Skeletal muscle tissue (tissue), 3 donors: ENCODE measurements at regions not wholly inside any gene's neighbourhood (a gene's known extent, or its start where the extent isn't known, plus 50 kb on each side); places are given as distances from the start of the nearest gene placed in this dataset.
A peak's percentile ranks its signal among the peaks of the same experiment; 100 is the strongest.

Experiments
- H3K27ac ChIP-seq: one replicate; pipeline ENCODE4 v1.7.0; 2013; ENCODE audit warnings: mild to moderate bottlenecking, low read depth, low read length, inconsistent platforms
- H3K27me3 ChIP-seq, 3 donors: one replicate each; pipeline ENCODE4 v1.7.0; 2013; ENCODE audit warnings: low read length in 3 of 3; ENCODE audit not compliant: control insufficient read depth in 3 of 3, insufficient read depth in 3 of 3
- H3K36me3 ChIP-seq, 3 donors: one replicate each; pipeline ENCODE4 v1.7.0; 2013; ENCODE audit warnings: low read length in 3 of 3; ENCODE audit not compliant: control insufficient read depth in 3 of 3, insufficient read depth in 3 of 3
- H3K4me1 ChIP-seq, 3 donors: one replicate each; pipeline ENCODE4 v1.7.0; 2013; ENCODE audit warnings: low read length in 3 of 3, mild to moderate bottlenecking in 3 of 3; ENCODE audit not compliant: control insufficient read depth in 3 of 3, insufficient read depth in 3 of 3
- H3K4me3 ChIP-seq, 3 donors: one replicate each; pipeline ENCODE4 v1.7.0; 2013; ENCODE audit warnings: low read length in 3 of 3
- H3K9ac ChIP-seq, 3 donors: one replicate each; pipeline ENCODE4 v1.7.0; 2013; ENCODE audit warnings: low read length in 3 of 3, mild to moderate bottlenecking in 3 of 3, moderate library complexity in 2 of 3, low read depth in 1 of 3
- H3K9me3 ChIP-seq, 3 donors: one replicate each; pipeline ENCODE4 v1.7.0; 2013; ENCODE audit warnings: low read length in 3 of 3; ENCODE audit not compliant: control insufficient read depth in 3 of 3
- donor health status: Osteomylitis.

- no peak overlapping the region for H3K9ac ChIP-seq
- no peaks in the 10 kb centered on the region for H3K36me3 ChIP-seq
- no peaks in the 10 kb centered on the region for H3K27me3 ChIP-seq
- H3K4me3 ChIP-seq: no peak overlapping the region
- H3K9me3 ChIP-seq: no peaks in the 10 kb centered on the region
- H3K27ac ChIP-seq: peak overlapping the region; percentile 32
- H3K4me1 ChIP-seq: peaks cover 9 to 13% (median 11%) of the 10 kb centered on the region in 3 donors
Observed at GRCh38 chr10:4080225-4080805, 295.3 kb upstream of the KLF6 start.

GRCh38 chr10:4079803-4080202, 294.8 kb upstream of the KLF6 start:
- Histone ChIP-seq H3K27me3 (no peaks in the 10 kb centered on the region), H3K4me3 (no peak overlapping the region), H3K9me3 (no peaks in the 10 kb centered on the region), H3K36me3 (no peaks in the 10 kb centered on the region), H3K4me1 (peaks cover 9 to 13% (median 11%) of the 10 kb centered on the region in 3 donors), H3K27ac (no peak overlapping the region), H3K9ac (no peak overlapping the region)

GRCh38 chr10:4077804-4078203, 292.8 kb upstream of the KLF6 start:
- no peaks in the 10 kb centered on the region for H3K9me3 ChIP-seq
- no peak overlapping the region for H3K4me3 ChIP-seq
- H3K27me3 ChIP-seq: no peaks in the 10 kb centered on the region
- H3K27ac ChIP-seq: no peak overlapping the region
- H3K36me3 ChIP-seq: no peaks in the 10 kb centered on the region
- H3K9ac ChIP-seq: no peak overlapping the region
- peaks cover 4 to 7% (median 7%) of the 10 kb centered on the region in 3 donors for H3K4me1 ChIP-seq

DNA sequence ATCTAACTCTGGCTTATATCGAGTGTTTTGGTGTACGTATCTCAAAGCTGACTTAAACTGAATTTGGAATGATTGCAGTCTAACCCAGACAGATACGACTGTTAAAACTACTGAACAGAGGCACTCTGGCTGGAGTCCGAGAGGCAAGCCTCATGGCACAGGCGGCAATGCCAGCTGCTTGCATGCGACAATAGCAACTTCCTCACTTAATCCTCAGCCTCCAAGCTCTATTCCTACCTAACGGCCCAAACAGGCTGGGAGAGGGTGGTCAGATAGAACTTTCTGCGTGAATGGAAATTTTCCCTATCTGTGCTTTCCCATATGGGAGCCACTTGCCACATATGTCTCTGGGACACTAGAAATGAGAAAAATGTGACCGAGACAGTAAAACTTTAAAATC, 292.0 kb upstream of the KLF6 start:
- H3K4me1 ChIP-seq: peaks cover 4 to 7% (median 5%) of the 10 kb centered on the region in 3 donors
- no peak overlapping the region for H3K27ac ChIP-seq
- H3K4me3 ChIP-seq: no peak overlapping the region
- no peaks in the 10 kb centered on the region for H3K9me3 ChIP-seq
- H3K36me3 ChIP-seq: no peaks in the 10 kb centered on the region
- H3K27me3 ChIP-seq: no peaks in the 10 kb centered on the region
- no peak overlapping the region for H3K9ac ChIP-seq

DNA sequence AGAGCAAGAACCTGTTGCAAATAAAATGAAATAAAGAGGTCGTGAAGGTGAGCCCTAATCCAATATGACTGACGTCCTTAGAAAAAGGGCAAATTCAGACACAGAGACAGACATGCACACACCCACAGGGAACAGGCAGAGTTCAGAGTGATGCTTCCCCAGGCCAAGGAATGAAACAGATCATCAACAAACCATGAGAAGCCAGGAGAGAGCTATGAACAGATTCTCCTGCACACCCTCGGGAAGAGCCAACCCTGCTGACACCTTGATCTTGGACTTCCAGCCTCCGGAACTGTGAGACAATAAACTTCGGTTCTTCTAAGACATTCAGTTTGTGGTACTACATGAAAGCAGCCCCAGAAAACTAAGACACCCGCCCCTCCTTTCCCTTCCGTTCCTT, 290.4 kb upstream of the KLF6 start:
- Histone ChIP-seq H3K4me1 (peaks cover 4 to 5% (median 4%) of the 10 kb centered on the region in 3 donors), H3K9me3 (no peaks in the 10 kb centered on the region), H3K9ac (no peak overlapping the region), H3K27ac (no peak overlapping the region), H3K4me3 (no peak overlapping the region), H3K36me3 (no peaks in the 10 kb centered on the region), H3K27me3 (no peaks in the 10 kb centered on the region)

GRCh38 chr10:4074545-4075407, 289.8 kb upstream of the KLF6 start:
- no peaks in the 10 kb centered on the region for H3K27me3 ChIP-seq
- no peaks in the 10 kb centered on the region for H3K9me3 ChIP-seq
- no peak overlapping the region for H3K27ac ChIP-seq
- H3K4me1 ChIP-seq: peaks cover 4 to 5% (median 4%) of the 10 kb centered on the region in 3 donors
- no peak overlapping the region for H3K4me3 ChIP-seq
- H3K36me3 ChIP-seq: no peaks in the 10 kb centered on the region
- H3K9ac ChIP-seq: no peak overlapping the region

- H3K9ac ChIP-seq: no peak overlapping the region
- no peaks in the 10 kb centered on the region for H3K36me3 ChIP-seq
- no peaks in the 10 kb centered on the region for H3K27me3 ChIP-seq
- H3K4me1 ChIP-seq: peaks cover 6 to 9% (median 8%) of the 10 kb centered on the region in 3 donors
- no peak overlapping the region for H3K4me3 ChIP-seq
- H3K9me3 ChIP-seq: no peaks in the 10 kb centered on the region
- no peak overlapping the region for H3K27ac ChIP-seq
Observed at GRCh38 chr10:4073912-4074311, 288.9 kb upstream of the KLF6 start.

- Histone ChIP-seq H3K27ac (no peak overlapping the region), H3K27me3 (no peaks in the 10 kb centered on the region), H3K9ac (no peak overlapping the region), H3K36me3 (no peaks in the 10 kb centered on the region), H3K9me3 (no peaks in the 10 kb centered on the region), H3K4me1 (peaks cover 6 to 9% (median 8%) of the 10 kb centered on the region in 3 donors), H3K4me3 (no peak overlapping the region)
Observed at GRCh38 chr10:4070921-4071660, 286.1 kb upstream of the KLF6 start.

- H3K4me3 ChIP-seq: no peak overlapping the region
- no peaks in the 10 kb centered on the region for H3K36me3 ChIP-seq
- H3K27me3 ChIP-seq: no peaks in the 10 kb centered on the region
- no peaks in the 10 kb centered on the region for H3K9me3 ChIP-seq
- H3K4me1 ChIP-seq: peaks cover 6 to 9% (median 8%) of the 10 kb centered on the region in 3 donors
- H3K9ac ChIP-seq: no peak overlapping the region
- H3K27ac ChIP-seq: no peak overlapping the region
Observed at GRCh38 chr10:4070184-4070583, 285.2 kb upstream of the KLF6 start.

- Histone ChIP-seq H3K4me3 (no peak overlapping the region), H3K9me3 (no peaks in the 10 kb centered on the region), H3K36me3 (no peaks in the 10 kb centered on the region), H3K27ac (no peak overlapping the region), H3K9ac (no peak overlapping the region), H3K27me3 (no peaks in the 10 kb centered on the region), H3K4me1 (peaks cover 3 to 6% (median 4%) of the 10 kb centered on the region in 3 donors)
Observed at GRCh38 chr10:4069491-4069890, 284.5 kb upstream of the KLF6 start.
